WTC11 (cell line): ENCODE measurements at regions not wholly inside any gene's neighbourhood (a gene's known extent, or its start where the extent isn't known, plus 50 kb on each side); places are given as distances from the start of the nearest gene placed in this dataset.

ENCODE experiments used
- CTCF ChIP-seq: fragments of 200-600 bp; IDR thresholded peaks from 2 replicates; pipeline ENCODE4 v1.8.0; 2022; ENCODE audit warnings: antibody characterized with exemption
- E2F4 ChIP-seq: sonication (generic); formaldehyde crosslinking; IDR thresholded peaks from 2 replicates; pipeline ENCODE4 v1.8.1; 2022; ENCODE audit warnings: low read depth, mild to moderate bottlenecking, moderate library complexity, missing genetic modification reagents, borderline replicate concordance
- ZBTB43 ChIP-seq: sonication (generic); formaldehyde crosslinking; IDR thresholded peaks from 2 replicates; pipeline ENCODE4 v1.8.1; 2023; ENCODE audit warnings: mild to moderate bottlenecking, missing genetic modification reagents
- ZNF232 ChIP-seq: sonication (generic); formaldehyde crosslinking; IDR thresholded peaks from 2 replicates; pipeline ENCODE4 v1.8.0; 2022; ENCODE audit warnings: mild to moderate bottlenecking, missing genetic modification reagents
- ZNF416 ChIP-seq: fragments of 250-450 bp; sonication (Bioruptor Pico); IDR thresholded peaks from 2 replicates; pipeline ENCODE4 v1.9.0; 2021; ENCODE audit warnings: mild to moderate bottlenecking, inconsistent platforms

GRCh38 chr15:100715571-100716455 is 113.4 kb downstream of the ASB7 start:
- TF ChIP-seq CTCF (no peak), ZNF232 (CRISPR knock-in tag) (no peak), ZNF416 (CRISPR knock-in tag) (no peak), E2F4 (CRISPR knock-in tag) (no peak), ZBTB43 (no peak)
